ENCODE measurements at regions not wholly inside any gene's neighbourhood (a gene's known extent, or its start where the extent isn't known, plus 50 kb on each side); places are given as distances from the start of the nearest gene placed in this dataset.

- Histone ChIP-seq H2BK120ac (replicated peaks; ENCODE audit: low read depth, low read length) (no peak overlapping the region), H3K36me3 (ENCODE audit: control insufficient read depth in 2 of 4, insufficient read depth in 4 of 4, low read length in 3 of 4) (no peaks in the 10 kb centered on the region; a peak in 1 of 8 replicates), H3K23me2 (ENCODE audit: low read depth, low read length) (peaks cover 4% of the 10 kb centered on the region; the same call in 1 of the 2 replicates), H3K23ac (ENCODE audit: insufficient read length) (no peak overlapping the region), H4K8ac (ENCODE audit: extremely low read depth, insufficient read depth, low read length) (no peak overlapping the region), H2AK5ac (ENCODE audit: low read depth, low read length) (no peak overlapping the region), H2BK15ac (ENCODE audit: low read length) (no peak overlapping the region), H4K5ac (ENCODE audit: insufficient read length, low read depth, low read length) (no peak overlapping the region), H3K27me3 (replicated peaks in 1 of 4; ENCODE audit: control insufficient read depth in 3 of 4, extremely low read depth in 1 of 4, insufficient read depth in 3 of 4, low read length in 3 of 4) (no peaks in the 10 kb centered on the region), H4K91ac (replicated peaks; ENCODE audit: insufficient read length, low read length) (no peak overlapping the region), H2BK5ac (ENCODE audit: low read depth, low read length) (no peak overlapping the region), H4K20me1 (replicated peaks in 1 of 2; ENCODE audit: control insufficient read depth in 1 of 2, insufficient read depth in 2 of 2, low read length in 2 of 2) (peaks cover 0 to 2% of the 10 kb centered on the region in 2 experiments), H3K4me3 (ENCODE audit: extremely low read depth in 1 of 4, insufficient read depth in 2 of 4, low read depth in 3 of 4, low read length in 4 of 4) (no peak overlapping the region), H2AFZ (ENCODE audit: low read length) (no peak overlapping the region), H3K4me2 (ENCODE audit: insufficient read depth in 1 of 2, low read depth in 2 of 2, low read length in 2 of 2) (no peak overlapping the region), H3K56ac (replicated peaks; ENCODE audit: insufficient read length, low read depth, low read length) (no peak overlapping the region), H3K9me3 (ENCODE audit: insufficient read depth in 2 of 2, low read depth in 1 of 2, low read length in 1 of 2) (no peaks in the 10 kb centered on the region), H3K9ac (replicated peaks in 1 of 4; ENCODE audit: extremely low read depth in 1 of 4, low read depth in 3 of 4, low read length in 3 of 4) (no peak overlapping the region), H3K4ac (replicated peaks; ENCODE audit: insufficient read length, low read depth, low read length) (no peak overlapping the region), H3K79me2 (ENCODE audit: control insufficient read depth in 1 of 2, insufficient read depth in 2 of 2, low read length in 2 of 2) (no peaks in the 10 kb centered on the region), H3K18ac (ENCODE audit: extremely low read depth, low read length) (no peak overlapping the region), H3K14ac (ENCODE audit: insufficient read length) (no peak overlapping the region), H2BK20ac (ENCODE audit: low read length) (no peak overlapping the region), H2BK12ac (ENCODE audit: low read depth, low read length) (no peak overlapping the region), H3K79me1 (ENCODE audit: low read depth, low read length) (no peaks in the 10 kb centered on the region), H3K4me1 (replicated peaks in 1 of 4; ENCODE audit: control insufficient read depth in 3 of 4, insufficient read depth in 4 of 4, low read length in 3 of 4) (no peaks in the 10 kb centered on the region), H3K27ac (ENCODE audit: low read depth, low read length) (no peak overlapping the region)
- no peak for FAIRE-seq
- DNase-seq (ENCODE audit: low read depth in 1 of 2, low spot score in 2 of 2) = no peak
- 92% methylated on average over 2 of the region's 2 CpGs; no CpG with 5 or more reads in 1 of the 2 experiments for WGBS, 2 experiments (ENCODE audit: extremely low coverage in 1 of 2, insufficient coverage in 1 of 2, insufficient read length in 1 of 2, insufficient replicate concordance in 2 of 2, low coverage in 1 of 2, low lambda C conversion rate in 2 of 2, missing lambda C conversion rate in 1 of 2)
- CTCF ChIA-PET (ENCODE audit: partially characterized antibody) = interaction anchor here (0.6 to 1.2 kb wide), 3 partner anchors 7 to 199 kb away, joined by 3 to 4 read pairs (median 3); no protein-coding TSS in a partner anchor
- POLR2A ChIA-PET (ENCODE audit: partially characterized antibody) = no interaction called here
- TF ChIP-seq ATF2 (IDR thresholded peaks at IDR 0.05; ENCODE audit: low read length) = no peak
- no peak for TF ChIP-seq KDM1A (IDR thresholded peaks at IDR 0.05; ENCODE audit: borderline replicate concordance, low read length)
- TF ChIP-seq ZNF274 (IDR thresholded peaks at IDR 0.05; ENCODE audit: borderline replicate concordance, extremely low read depth, low read length) = no peak
- TF ChIP-seq CBX8 (IDR thresholded peaks at IDR 0.05; ENCODE audit: borderline replicate concordance, low read depth, low read length) = no peak
- TF ChIP-seq POLR2A (IDR thresholded peaks at IDR 0.05; ENCODE audit: control extremely low read depth in 1 of 2, low read depth in 2 of 2, low read length in 2 of 2) = no peak
- TF ChIP-seq RNF2 (IDR thresholded peaks at IDR 0.05; ENCODE audit: borderline replicate concordance, low read depth, low read length, missing control alignments, poor library complexity, severe bottlenecking) = no peak
- TF ChIP-seq SUZ12 (IDR thresholded peaks at IDR 0.05; ENCODE audit: low read length) = no peak
- TF ChIP-seq CTCF (IDR thresholded peaks at IDR 0.05; ENCODE audit: control extremely low read depth in 1 of 3, insufficient read depth in 1 of 3, low read depth in 1 of 3, low read length in 3 of 3) = no peak
- TF ChIP-seq E2F6 (IDR thresholded peaks at IDR 0.05) = no peak
These were observed 141.8 kb downstream of the ACKR3 start for GRCh38 chr2:236711440-236711839.

All from H1 (cell line).